Parathyroid adenoma (tissue), 2 donors: ENCODE measurements at regions not wholly inside any gene's neighbourhood (a gene's known extent, or its start where the extent isn't known, plus 50 kb on each side); places are given as distances from the start of the nearest gene placed in this dataset.

Source experiments
- H2AFZ ChIP-seq: fragments of 300-600 bp; sonication (generic); one replicate; pipeline ENCODE4 v1.7.0; 2017; ENCODE audit warnings: antibody characterized with exemption, mild to moderate bottlenecking
- H3K27ac ChIP-seq: fragments of 300-600 bp; sonication (generic); one replicate; pipeline ENCODE4 v1.7.0; 2017
- H3K27me3 ChIP-seq: fragments of 300-600 bp; sonication (generic); one replicate; pipeline ENCODE4 v1.7.0; 2017; ENCODE audit warnings: low read length; ENCODE audit not compliant: control insufficient read depth, insufficient read depth
- H3K36me3 ChIP-seq: fragments of 300-600 bp; sonication (generic); one replicate; pipeline ENCODE4 v1.7.0; 2017; ENCODE audit warnings: low read length; ENCODE audit not compliant: control insufficient read depth, insufficient read depth
- H3K4me1 ChIP-seq: fragments of 300-600 bp; sonication (generic); one replicate; pipeline ENCODE4 v1.7.0; 2017; ENCODE audit warnings: control low read depth
- H3K4me2 ChIP-seq: fragments of 300-600 bp; sonication (generic); one replicate; pipeline ENCODE4 v1.7.0; 2017; ENCODE audit warnings: low read length
- H3K4me3 ChIP-seq: fragments of 300-600 bp; sonication (generic); one replicate; pipeline ENCODE4 v1.7.0; 2017; ENCODE audit warnings: low read depth, low read length
- H3K79me2 ChIP-seq: fragments of 300-600 bp; sonication (generic); one replicate; pipeline ENCODE4 v1.7.0; 2017; ENCODE audit warnings: control low read depth
- H3K9ac ChIP-seq: fragments of 300-600 bp; sonication (generic); one replicate; pipeline ENCODE4 v1.7.0; 2017; ENCODE audit warnings: mild to moderate bottlenecking
- H3K9me3 ChIP-seq: fragments of 300-600 bp; sonication (generic); one replicate; pipeline ENCODE4 v1.7.0; 2017; ENCODE audit warnings: low read length; ENCODE audit not compliant: control insufficient read depth
- TF ChIP-seq, protein P1 (sequence below): fragments of 300-600 bp; sonication (generic); IDR thresholded peaks from one replicate; pipeline ENCODE4 v1.7.0; 2017; ENCODE audit warnings: antibody characterized with exemption, mild to moderate bottlenecking
- donor health status: primary hyperparathyroidism.

DNA sequence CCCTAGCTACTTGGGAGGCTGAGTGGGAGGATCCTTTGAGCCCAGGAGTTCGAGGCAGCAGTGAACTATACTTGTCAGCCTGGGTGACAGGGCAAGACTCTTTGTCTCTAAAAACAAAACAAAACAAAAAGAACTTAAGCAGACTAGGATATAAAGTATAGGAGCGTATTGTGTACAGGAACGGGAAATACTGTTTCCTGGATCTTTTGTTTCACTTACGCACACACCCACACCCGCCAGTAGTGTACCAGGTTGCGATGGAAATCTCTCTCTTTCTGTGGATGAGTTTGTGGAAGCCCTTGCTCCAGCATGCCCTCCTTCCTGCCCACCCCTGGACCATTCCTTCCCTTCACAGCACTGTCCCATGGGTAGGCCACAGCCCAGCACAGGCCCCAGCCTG is 136.3 kb downstream of the RPIA start:
- no peak overlapping the region for H3K4me3 ChIP-seq
- H3K27me3 ChIP-seq: no peaks in the 10 kb centered on the region
- no peak overlapping the region for H3K9ac ChIP-seq
- H2AFZ ChIP-seq: no peak overlapping the region
- H3K79me2 ChIP-seq: no peaks in the 10 kb centered on the region
- no peaks in the 10 kb centered on the region for H3K36me3 ChIP-seq
- TF ChIP-seq, protein P1, sequence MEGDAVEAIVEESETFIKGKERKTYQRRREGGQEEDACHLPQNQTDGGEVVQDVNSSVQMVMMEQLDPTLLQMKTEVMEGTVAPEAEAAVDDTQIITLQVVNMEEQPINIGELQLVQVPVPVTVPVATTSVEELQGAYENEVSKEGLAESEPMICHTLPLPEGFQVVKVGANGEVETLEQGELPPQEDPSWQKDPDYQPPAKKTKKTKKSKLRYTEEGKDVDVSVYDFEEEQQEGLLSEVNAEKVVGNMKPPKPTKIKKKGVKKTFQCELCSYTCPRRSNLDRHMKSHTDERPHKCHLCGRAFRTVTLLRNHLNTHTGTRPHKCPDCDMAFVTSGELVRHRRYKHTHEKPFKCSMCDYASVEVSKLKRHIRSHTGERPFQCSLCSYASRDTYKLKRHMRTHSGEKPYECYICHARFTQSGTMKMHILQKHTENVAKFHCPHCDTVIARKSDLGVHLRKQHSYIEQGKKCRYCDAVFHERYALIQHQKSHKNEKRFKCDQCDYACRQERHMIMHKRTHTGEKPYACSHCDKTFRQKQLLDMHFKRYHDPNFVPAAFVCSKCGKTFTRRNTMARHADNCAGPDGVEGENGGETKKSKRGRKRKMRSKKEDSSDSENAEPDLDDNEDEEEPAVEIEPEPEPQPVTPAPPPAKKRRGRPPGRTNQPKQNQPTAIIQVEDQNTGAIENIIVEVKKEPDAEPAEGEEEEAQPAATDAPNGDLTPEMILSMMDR: no peak
- no peaks in the 10 kb centered on the region for H3K9me3 ChIP-seq
- H3K27ac ChIP-seq: peak overlapping the region; percentile 64
- H3K4me2 ChIP-seq: no peak overlapping the region
- no peaks in the 10 kb centered on the region for H3K4me1 ChIP-seq

DNA sequence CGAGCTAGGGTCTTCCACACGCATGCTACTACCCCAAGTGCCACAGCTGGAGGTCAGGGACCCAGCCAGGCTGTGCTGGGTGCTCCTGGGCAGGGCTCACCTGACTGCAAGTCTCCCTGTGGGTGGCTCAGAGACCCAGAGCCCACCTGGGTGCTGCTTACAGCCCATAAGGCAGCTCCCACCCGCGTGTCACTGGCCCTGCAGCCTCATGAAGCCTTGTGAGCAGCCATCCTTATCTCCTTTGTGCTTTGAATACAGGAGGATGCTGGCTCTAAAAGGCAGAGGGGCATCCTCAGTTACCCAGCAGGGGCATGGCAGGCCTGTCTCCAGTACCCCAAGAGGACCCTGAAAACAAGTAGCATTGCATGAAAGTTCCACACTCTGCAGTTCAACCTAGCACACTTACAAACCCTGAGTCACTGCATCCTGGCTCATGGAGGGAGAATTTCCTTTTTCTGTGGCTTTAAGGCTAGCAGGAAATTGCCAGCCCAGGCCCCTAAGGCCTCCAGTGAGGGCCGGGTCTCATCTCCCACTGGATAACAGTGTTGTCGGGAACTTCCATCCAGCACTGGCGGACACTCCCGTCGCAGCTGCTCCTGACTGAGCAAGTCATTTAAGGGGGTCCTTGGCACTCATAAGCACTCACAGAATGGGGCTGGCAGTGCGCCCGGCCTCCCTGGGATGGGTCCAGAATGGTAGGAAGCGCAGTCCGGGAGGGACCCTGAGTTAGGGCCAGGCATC is 137.1 kb downstream of the RPIA start:
- Histone ChIP-seq H3K4me3 (no peak overlapping the region), H2AFZ (no peak overlapping the region), H3K27ac (no peak overlapping the region), H3K9ac (no peak overlapping the region), H3K27me3 (no peaks in the 10 kb centered on the region), H3K4me2 (no peak overlapping the region), H3K9me3 (no peaks in the 10 kb centered on the region), H3K4me1 (no peaks in the 10 kb centered on the region), H3K36me3 (no peaks in the 10 kb centered on the region), H3K79me2 (no peaks in the 10 kb centered on the region)
- TF ChIP-seq, protein P1: no peak

DNA sequence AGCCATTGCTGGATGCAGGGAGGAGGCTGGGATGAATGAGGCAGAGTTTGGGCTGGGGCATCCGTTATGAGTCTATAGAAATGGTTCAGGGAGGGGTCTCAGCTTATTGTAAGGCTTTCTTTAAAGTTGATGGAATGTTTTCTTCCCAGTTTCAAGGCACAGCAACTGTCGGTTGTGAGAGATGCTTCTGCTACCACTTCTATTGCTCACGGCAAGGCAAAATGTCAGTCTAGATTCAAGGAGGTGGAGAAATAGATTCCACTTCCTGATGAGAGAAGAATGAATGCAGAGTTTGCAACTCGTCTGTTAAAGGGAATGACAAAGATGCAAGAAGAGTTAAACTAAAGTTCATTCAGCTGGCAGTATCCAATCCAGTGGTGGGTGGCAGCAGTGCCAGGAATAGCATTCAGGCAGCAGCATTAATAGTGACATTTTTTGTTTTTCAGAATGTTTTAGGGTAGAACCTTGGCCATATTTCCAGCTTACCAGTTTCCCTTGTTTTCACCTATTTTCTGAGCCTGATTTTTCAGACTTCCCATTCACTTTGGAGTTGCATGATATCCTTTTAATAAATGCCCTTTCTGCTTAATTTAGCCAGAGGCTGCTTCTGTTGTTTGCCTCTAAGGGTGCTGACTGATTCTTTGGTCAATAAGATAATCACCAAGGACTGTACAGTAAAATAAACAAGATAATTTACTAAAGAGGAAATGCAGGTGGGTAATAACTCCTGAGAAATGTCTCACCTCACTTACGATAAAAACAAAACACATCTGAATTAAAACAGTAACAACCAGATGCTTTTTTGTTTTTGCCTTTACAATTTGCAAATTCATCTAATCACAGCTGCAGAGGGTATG is 138.4 kb downstream of the RPIA start:
- Histone ChIP-seq H2AFZ (no peak overlapping the region), H3K36me3 (no peaks in the 10 kb centered on the region), H3K4me3 (no peak overlapping the region), H3K27me3 (no peaks in the 10 kb centered on the region), H3K4me1 (no peaks in the 10 kb centered on the region), H3K79me2 (no peaks in the 10 kb centered on the region), H3K9me3 (no peaks in the 10 kb centered on the region), H3K9ac (no peak overlapping the region), H3K4me2 (no peak overlapping the region), H3K27ac (no peak overlapping the region)
- TF ChIP-seq, protein P1: no peak

DNA sequence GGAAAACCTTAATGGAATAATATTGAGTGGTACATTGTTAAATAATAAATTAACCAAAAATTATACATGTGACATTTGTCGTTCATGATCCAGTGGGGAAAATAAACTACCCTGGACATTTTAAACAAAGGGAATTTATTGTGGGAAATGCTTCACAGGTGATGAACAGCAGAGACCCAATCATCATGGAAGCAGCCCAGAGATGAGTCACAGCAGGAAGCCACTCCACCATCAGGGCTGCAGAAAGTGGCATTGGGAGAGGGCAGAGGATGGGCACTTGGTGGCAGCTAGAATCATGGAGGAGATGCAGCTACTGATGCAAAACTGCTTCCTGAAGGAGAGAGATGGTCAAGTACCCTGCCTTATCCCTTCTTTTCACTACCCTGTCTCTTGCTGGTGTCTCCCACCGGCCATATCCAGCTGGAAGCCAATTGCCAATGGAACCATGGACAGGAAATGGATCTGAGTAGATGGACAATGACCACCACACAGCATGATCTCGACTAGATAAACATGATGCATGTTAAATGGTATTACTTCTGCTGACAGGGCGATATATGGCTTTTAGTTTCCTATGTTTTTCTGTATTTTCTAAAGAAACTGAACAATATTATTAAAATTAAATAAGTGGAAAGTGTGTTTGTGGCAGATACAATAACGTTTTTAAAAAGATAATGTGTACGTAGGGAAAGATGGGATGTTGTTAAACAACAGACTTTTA is 139.8 kb downstream of the RPIA start:
- H3K4me1 ChIP-seq: no peaks in the 10 kb centered on the region
- no peaks in the 10 kb centered on the region for H3K79me2 ChIP-seq
- no peaks in the 10 kb centered on the region for H3K9me3 ChIP-seq
- H3K27ac ChIP-seq: no peak overlapping the region
- H3K4me3 ChIP-seq: no peak overlapping the region
- H2AFZ ChIP-seq: no peak overlapping the region
- no peaks in the 10 kb centered on the region for H3K27me3 ChIP-seq
- no peak overlapping the region for H3K9ac ChIP-seq
- no peaks in the 10 kb centered on the region for H3K36me3 ChIP-seq
- H3K4me2 ChIP-seq: no peak overlapping the region
- TF ChIP-seq, protein P1: no peak
